Left lung (tissue), 4 donors: ENCODE measurements at regions not wholly inside any gene's neighbourhood (a gene's known extent, or its start where the extent isn't known, plus 50 kb on each side); places are given as distances from the start of the nearest gene placed in this dataset.

Experiments
- ATAC-seq: fragments of 200-7000 bp; cut with Tn5 transposase; one replicate; pipeline ENCODE4 v1.9.1; 2020; ENCODE audit warnings: moderate library complexity
- DNase-seq, 4 donors: peaks; one replicate each; pipeline ENCODE4 v3.0.0-alpha.2; 2013 to 2020
- H3K27ac ChIP-seq, 2 donors: fragments of 200-600 bp; sonication (generic) in 1 of 2; one replicate each; pipeline versions ENCODE4 v1.5.0 to v1.8.0; 2020 to 2021
- H3K27me3 ChIP-seq, 2 donors: fragments of 200-600 bp; sonication (generic) in 1 of 2; one replicate each; pipeline versions ENCODE4 v1.5.0 to v1.8.0; 2020 to 2021
- H3K36me3 ChIP-seq, 2 donors: fragments of 200-600 bp; sonication (generic) in 1 of 2; one replicate each; pipeline versions ENCODE4 v1.5.0 to v1.8.0; 2020 to 2021
- H3K4me1 ChIP-seq, 2 donors: fragments of 200-600 bp; one replicate each; pipeline ENCODE4 v1.8.0; 2021
- H3K4me3 ChIP-seq, 2 donors: fragments of 200-600 bp; sonication (generic) in 1 of 2; one replicate each; pipeline versions ENCODE4 v1.5.0 to v1.8.0; 2020 to 2021; ENCODE audit warnings: mild to moderate bottlenecking in 1 of 2
- H3K9me3 ChIP-seq, 2 donors: fragments of 200-600 bp; sonication (generic) in 1 of 2; one replicate each; pipeline versions ENCODE4 v1.5.0 to v1.8.0; 2020 to 2021
- CTCF ChIP-seq, 2 donors: fragments of 200-600 bp; sonication (generic) in 1 of 2; IDR thresholded peaks; one replicate each; pipeline versions ENCODE4 v1.5.0 to v1.8.0; 2021; ENCODE audit warnings: antibody characterized with exemption in 2 of 2
- intact Hi-C, 2 donors: fragments of 100-400 bp; cut with DNase I; formaldehyde crosslinking; loops; one replicate each; pipeline versions ENCODE4 v1.11.2 to v1.14.2; 2022
- donor health status: DM: no; HTN: yes; CAD: no.
- donor health status: DM: no; HTN: no; CAD: no.

GRCh38 chr13:83298617-83299016, 583.7 kb downstream of the SLITRK1 start:
- Histone ChIP-seq H3K4me1 (no peaks in the 10 kb centered on the region), H3K4me3 (no peak overlapping the region), H3K36me3 (no peaks in the 10 kb centered on the region), H3K9me3 (peaks cover 0 to 8% of the 10 kb centered on the region in 2 donors), H3K27ac (no peak overlapping the region), H3K27me3 (no peaks in the 10 kb centered on the region)
- no peak for DNase-seq
- ATAC-seq = no peak
- TF ChIP-seq CTCF (IDR thresholded peaks at IDR 0.05) = no peak
- intact Hi-C loops = no loop called here

GRCh38 chr13:83297586-83298290, 584.5 kb downstream of the SLITRK1 start:
- DNase-seq = no peak
- TF ChIP-seq CTCF (IDR thresholded peaks at IDR 0.05) = no peak
- Histone ChIP-seq H3K36me3 (no peaks in the 10 kb centered on the region), H3K4me1 (no peaks in the 10 kb centered on the region), H3K4me3 (no peak overlapping the region), H3K27me3 (no peaks in the 10 kb centered on the region), H3K27ac (no peak overlapping the region), H3K9me3 (peaks cover 0 to 8% of the 10 kb centered on the region in 2 donors)
- ATAC-seq = no peak
- intact Hi-C loops = no loop called here

GRCh38 chr13:83295686-83296085, 586.6 kb downstream of the SLITRK1 start:
- Histone ChIP-seq H3K9me3 (peaks cover 0 to 8% of the 10 kb centered on the region in 2 donors), H3K4me3 (no peak overlapping the region), H3K27ac (no peak overlapping the region), H3K27me3 (no peaks in the 10 kb centered on the region), H3K36me3 (no peaks in the 10 kb centered on the region), H3K4me1 (no peaks in the 10 kb centered on the region)
- ATAC-seq (peak; percentile 34), DNase-seq (no peak)
- intact Hi-C loops = no loop called here
- TF ChIP-seq CTCF (IDR thresholded peaks at IDR 0.05) = no peak

- TF ChIP-seq CTCF (IDR thresholded peaks at IDR 0.05) = no peak
- ATAC-seq (no peak), DNase-seq (no peak)
- Histone ChIP-seq H3K27me3 (no peaks in the 10 kb centered on the region), H3K36me3 (no peaks in the 10 kb centered on the region), H3K4me3 (no peak overlapping the region), H3K9me3 (no peaks in the 10 kb centered on the region), H3K27ac (no peak overlapping the region), H3K4me1 (no peaks in the 10 kb centered on the region)
- intact Hi-C loops = no loop called here
Observed at GRCh38 chr13:83286737-83287136, 595.5 kb downstream of the SLITRK1 start.

- no peak for TF ChIP-seq CTCF (IDR thresholded peaks at IDR 0.05)
- peaks cover 0 to 7% of the 10 kb centered on the region in 2 donors for H3K9me3 ChIP-seq
- H3K36me3 ChIP-seq = no peaks in the 10 kb centered on the region
- H3K27ac ChIP-seq = no peak overlapping the region
- no peak overlapping the region for H3K4me3 ChIP-seq
- H3K4me1 ChIP-seq = no peaks in the 10 kb centered on the region
- intact Hi-C loops = no loop called here
- DNase-seq (peak in 2 of 4 donors; percentile 10 to 13), ATAC-seq (no peak)
- no peaks in the 10 kb centered on the region for H3K27me3 ChIP-seq
Observed at GRCh38 chr13:83281654-83282053, 600.6 kb downstream of the SLITRK1 start.
